ENCODE measurements at regions not wholly inside any gene's neighbourhood (a gene's known extent, or its start where the extent isn't known, plus 50 kb on each side); places are given as distances from the start of the nearest gene placed in this dataset.

GRCh38 chr2:226360658-226361057, 439.0 kb downstream of the IRS1 start:
- no peak for DNase-seq (ENCODE audit: extremely low spot score, insufficient read length, low read depth)
- no peak for FAIRE-seq

GRCh38 chr2:226358688-226359087, 440.9 kb downstream of the IRS1 start:
- no peak for FAIRE-seq
- DNase-seq (ENCODE audit: extremely low spot score, insufficient read length, low read depth): no peak

- DNase-seq (ENCODE audit: extremely low spot score, insufficient read length, low read depth): no peak
- no peak for FAIRE-seq
These were observed 441.8 kb downstream of the IRS1 start for GRCh38 chr2:226357816-226358215.

GRCh38 chr2:226355600-226355999, 444.0 kb downstream of the IRS1 start:
- FAIRE-seq: no peak
- DNase-seq (ENCODE audit: extremely low spot score, insufficient read length, low read depth): no peak

- no peak for DNase-seq (ENCODE audit: extremely low spot score, insufficient read length, low read depth)
- FAIRE-seq: no peak
These were observed 445.2 kb downstream of the IRS1 start for GRCh38 chr2:226354434-226354833.

GRCh38 chr2:226352941-226353560, 446.6 kb downstream of the IRS1 start:
- FAIRE-seq (no peak), DNase-seq (ENCODE audit: extremely low spot score, insufficient read length, low read depth) (no peak)

GRCh38 chr2:226351711-226352110, 447.9 kb downstream of the IRS1 start:
- FAIRE-seq (no peak), DNase-seq (ENCODE audit: extremely low spot score, insufficient read length, low read depth) (no peak)

GRCh38 chr2:226339616-226340015, 460.0 kb downstream of the IRS1 start:
- FAIRE-seq (no peak), DNase-seq (ENCODE audit: extremely low spot score, insufficient read length, low read depth) (no peak)

- no peak for DNase-seq (ENCODE audit: extremely low spot score, insufficient read length, low read depth)
- FAIRE-seq: no peak
These were observed 460.8 kb downstream of the IRS1 start for GRCh38 chr2:226338825-226339224.

GRCh38 chr2:226337941-226338600, 461.5 kb downstream of the IRS1 start:
- FAIRE-seq (no peak), DNase-seq (ENCODE audit: extremely low spot score, insufficient read length, low read depth) (no peak)

GRCh38 chr2:226336283-226336682, 463.3 kb downstream of the IRS1 start:
- DNase-seq (ENCODE audit: extremely low spot score, insufficient read length, low read depth) (no peak), FAIRE-seq (no peak)

- FAIRE-seq (no peak), DNase-seq (ENCODE audit: extremely low spot score, insufficient read length, low read depth) (no peak)
These were observed 464.5 kb downstream of the IRS1 start for GRCh38 chr2:226334981-226335720.

GRCh38 chr2:226333388-226333787, 466.2 kb downstream of the IRS1 start:
- DNase-seq (ENCODE audit: extremely low spot score, insufficient read length, low read depth): no peak
- FAIRE-seq: no peak

GRCh38 chr2:226330206-226330605, 469.4 kb downstream of the IRS1 start:
- no peak for FAIRE-seq
- DNase-seq (ENCODE audit: extremely low spot score, insufficient read length, low read depth): no peak

GRCh38 chr2:226329180-226329579, 470.4 kb downstream of the IRS1 start:
- FAIRE-seq: no peak
- DNase-seq (ENCODE audit: extremely low spot score, insufficient read length, low read depth): no peak

- DNase-seq (ENCODE audit: extremely low spot score, insufficient read length, low read depth) (no peak), FAIRE-seq (no peak)
These were observed 471.8 kb downstream of the IRS1 start for GRCh38 chr2:226327830-226328229.

GRCh38 chr2:226325526-226325925, 474.1 kb downstream of the IRS1 start:
- no peak for FAIRE-seq

GRCh38 chr2:226320076-226320948, 479.3 kb downstream of the IRS1 start:
- FAIRE-seq: no peak
- no peak for DNase-seq (ENCODE audit: extremely low spot score, insufficient read length, low read depth)

More at GRCh38 chr2:226325526-226325925, 474.1 kb downstream of the IRS1 start:
- no peak for DNase-seq (ENCODE audit: extremely low spot score, insufficient read length, low read depth)

- FAIRE-seq (no peak), DNase-seq (ENCODE audit: extremely low spot score, insufficient read length, low read depth) (no peak)
These were observed 481.6 kb downstream of the IRS1 start for GRCh38 chr2:226317970-226318369.

GRCh38 chr2:226313060-226313459, 486.6 kb downstream of the IRS1 start:
- DNase-seq (ENCODE audit: extremely low spot score, insufficient read length, low read depth): no peak
- FAIRE-seq: no peak
